OCI-LY1 (cell line): ENCODE measurements at regions not wholly inside any gene's neighbourhood (a gene's known extent, or its start where the extent isn't known, plus 50 kb on each side); places are given as distances from the start of the nearest gene placed in this dataset.

Experiments used
- H2AFZ ChIP-seq: fragments of 200-600 bp; sonication (generic), shearing (Covaris generic); 2 replicates; pipeline ENCODE4 v1.6.0; 2014; ENCODE audit warnings: antibody characterized with exemption, mild to moderate bottlenecking, low read length
- H3F3A ChIP-seq: fragments of 200-600 bp; sonication (generic), shearing (Covaris generic); 2 replicates; pipeline ENCODE4 v1.6.0; 2014; ENCODE audit warnings: mild to moderate bottlenecking, antibody characterized with exemption, low read length, moderate library complexity; ENCODE audit not compliant: insufficient read depth
- H3K27ac ChIP-seq: fragments of 200-600 bp; sonication (generic); 2 replicates; pipeline ENCODE4 v1.5.1; 2014; ENCODE audit warnings: low read length, mixed run types, mild to moderate bottlenecking, low read depth; ENCODE audit not compliant: poor library complexity, severe bottlenecking
- H3K27me3 ChIP-seq: fragments of 200-600 bp; sonication (generic); 2 replicates; pipeline ENCODE4 v1.6.0; 2014; ENCODE audit warnings: antibody characterized with exemption, mild to moderate bottlenecking, low read length, moderate library complexity; ENCODE audit not compliant: insufficient read depth
- H3K36me3 ChIP-seq: fragments of 200-600 bp; sonication (generic); 2 replicates; pipeline ENCODE4 v1.6.1; 2014; ENCODE audit warnings: mild to moderate bottlenecking, antibody characterized with exemption, low read length, moderate library complexity, mixed read lengths; ENCODE audit not compliant: insufficient read depth
- H3K4me1 ChIP-seq: fragments of 200-600 bp; sonication (generic); 2 replicates; pipeline ENCODE4 v1.5.1; 2014; ENCODE audit warnings: mild to moderate bottlenecking, low read length, moderate library complexity; ENCODE audit not compliant: insufficient read depth, severe bottlenecking
- H3K4me2 ChIP-seq: fragments of 200-600 bp; sonication (generic), shearing (Covaris generic); 2 replicates; pipeline ENCODE4 v1.6.1; 2014; ENCODE audit warnings: low read length
- H3K4me3 ChIP-seq: fragments of 200-600 bp; sonication (generic); 2 replicates; pipeline ENCODE4 v1.5.1; 2014; ENCODE audit warnings: low read length, low read depth, mild to moderate bottlenecking, mixed read lengths; ENCODE audit not compliant: poor library complexity, severe bottlenecking
- H3K79me2 ChIP-seq: fragments of 200-600 bp; shearing (Covaris generic); 2 replicates; pipeline ENCODE4 v1.6.1; 2016; ENCODE audit warnings: mixed run types, low read length, mixed read lengths; ENCODE audit not compliant: insufficient read depth
- H3K9ac ChIP-seq: fragments of 200-600 bp; sonication (generic), shearing (Covaris generic); 2 replicates; pipeline ENCODE4 v1.6.1; 2014; ENCODE audit warnings: mild to moderate bottlenecking, low read length, mixed read lengths
- H3K9me2 ChIP-seq: fragments of 200-600 bp; sonication (generic), shearing (Covaris generic); 2 replicates; pipeline ENCODE4 v1.6.1; 2014; ENCODE audit warnings: low read depth, mild to moderate bottlenecking, low read length, mixed read lengths
- H3K9me3 ChIP-seq: fragments of 200-600 bp; shearing (Covaris generic); 2 replicates; pipeline ENCODE4 v1.6.1; 2014; ENCODE audit warnings: low read length, mixed read lengths
- H4K20me1 ChIP-seq: fragments of 200-600 bp; sonication (generic), shearing (Covaris generic); 2 replicates; pipeline ENCODE4 v1.6.0; 2016; ENCODE audit warnings: mild to moderate bottlenecking, low read length; ENCODE audit not compliant: insufficient read depth
- CTCF ChIP-seq: fragments of 200-600 bp; sonication (generic), shearing (Covaris generic); IDR thresholded peaks from 2 replicates; pipeline ENCODE4 v1.5.1; 2017; ENCODE audit warnings: mild to moderate bottlenecking, antibody characterized with exemption, low read length, moderate library complexity, mixed read lengths
- EZH2 ChIP-seq: fragments of 200-600 bp; sonication (generic), shearing (Covaris generic); IDR thresholded peaks from 2 replicates; pipeline ENCODE4 v1.8.0; 2017; ENCODE audit warnings: borderline replicate concordance, mixed run types, mild to moderate bottlenecking, antibody characterized with exemption, low read length, moderate library complexity, mixed read lengths

- Histone ChIP-seq H3K4me2 (peak overlapping the region; percentile 59), H3K4me3 (peak overlapping the region; percentile 22), H3K4me1 (peaks cover 90% of the 10 kb centered on the region), H3K27me3 (no peaks in the 10 kb centered on the region), H3K9me2 (no peaks in the 10 kb centered on the region), H4K20me1 (no peaks in the 10 kb centered on the region), H3K27ac (peak overlapping the region; percentile 98), H3K79me2 (no peaks in the 10 kb centered on the region), H3K9ac (peak overlapping the region; percentile 72), H3F3A (peaks cover 30% of the 10 kb centered on the region), H2AFZ (no peak overlapping the region), H3K9me3 (no peaks in the 10 kb centered on the region), H3K36me3 (no peaks in the 10 kb centered on the region)
- peak; percentile 53; the same call in 1 of the 2 replicates for TF ChIP-seq CTCF
- TF ChIP-seq EZH2, result no peak
Observed at GRCh38 chr3:188084752-188085583, 69.0 kb upstream of the LPP start.

DNA sequence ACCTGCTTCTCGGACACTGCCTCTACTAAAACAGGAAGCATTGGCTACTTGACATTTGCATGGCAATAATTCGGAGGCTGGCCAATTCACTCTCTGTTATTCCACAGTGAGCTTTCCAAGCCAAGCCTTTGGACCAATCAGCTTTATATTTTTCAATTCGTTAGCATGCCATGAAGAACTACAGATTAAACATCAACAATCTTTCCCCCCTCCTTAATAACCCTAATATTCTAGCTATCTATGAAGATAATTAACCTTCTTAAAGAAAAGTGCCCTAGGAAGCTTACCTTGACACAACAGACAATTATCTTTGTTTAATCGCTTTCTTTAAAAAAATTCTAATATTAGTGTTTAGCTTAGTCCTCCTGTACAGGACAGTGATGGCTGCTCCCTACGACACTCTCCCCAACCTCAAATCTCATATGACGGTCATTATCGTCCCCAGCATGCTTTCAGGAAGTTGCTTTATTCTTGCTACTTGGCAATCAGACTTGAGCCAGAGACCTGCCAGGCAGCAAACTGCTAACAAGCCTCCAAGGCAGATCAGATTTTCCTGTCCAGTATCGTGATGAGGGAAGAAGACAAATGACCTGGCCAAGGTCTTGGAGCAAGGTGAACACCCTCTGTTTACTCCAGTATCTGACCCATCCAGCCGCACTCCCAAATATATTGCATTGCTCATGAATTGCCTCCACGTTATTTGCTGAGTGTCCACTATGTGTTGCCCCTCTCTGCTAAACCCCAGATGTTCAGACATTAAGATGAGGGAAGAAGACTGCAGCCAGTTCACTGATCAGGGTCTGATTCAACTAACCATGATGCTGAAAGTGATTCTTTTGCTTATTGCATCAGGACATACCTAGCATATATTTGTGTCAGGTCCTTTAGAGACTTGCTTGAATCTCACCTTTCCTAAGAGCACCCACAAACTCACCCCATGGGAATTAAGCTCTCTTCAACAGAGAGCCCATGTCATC lies 68.1 kb upstream of the LPP start:
- peaks cover 30% of the 10 kb centered on the region for H3F3A ChIP-seq
- H3K36me3 ChIP-seq, result no peaks in the 10 kb centered on the region
- H4K20me1 ChIP-seq, result no peaks in the 10 kb centered on the region
- H2AFZ ChIP-seq, result no peak overlapping the region
- H3K9ac ChIP-seq, result peak overlapping the region; percentile 72
- H3K79me2 ChIP-seq, result no peaks in the 10 kb centered on the region
- H3K4me2 ChIP-seq, result peak overlapping the region; percentile 59
- H3K4me3 ChIP-seq, result peak overlapping the region; percentile 22
- H3K4me1 ChIP-seq, result peaks cover 99% of the 10 kb centered on the region
- no peaks in the 10 kb centered on the region for H3K27me3 ChIP-seq
- no peaks in the 10 kb centered on the region for H3K9me3 ChIP-seq
- H3K27ac ChIP-seq, result peak overlapping the region; percentile 98
- H3K9me2 ChIP-seq, result no peaks in the 10 kb centered on the region
- TF ChIP-seq CTCF (no peak), EZH2 (no peak)

DNA sequence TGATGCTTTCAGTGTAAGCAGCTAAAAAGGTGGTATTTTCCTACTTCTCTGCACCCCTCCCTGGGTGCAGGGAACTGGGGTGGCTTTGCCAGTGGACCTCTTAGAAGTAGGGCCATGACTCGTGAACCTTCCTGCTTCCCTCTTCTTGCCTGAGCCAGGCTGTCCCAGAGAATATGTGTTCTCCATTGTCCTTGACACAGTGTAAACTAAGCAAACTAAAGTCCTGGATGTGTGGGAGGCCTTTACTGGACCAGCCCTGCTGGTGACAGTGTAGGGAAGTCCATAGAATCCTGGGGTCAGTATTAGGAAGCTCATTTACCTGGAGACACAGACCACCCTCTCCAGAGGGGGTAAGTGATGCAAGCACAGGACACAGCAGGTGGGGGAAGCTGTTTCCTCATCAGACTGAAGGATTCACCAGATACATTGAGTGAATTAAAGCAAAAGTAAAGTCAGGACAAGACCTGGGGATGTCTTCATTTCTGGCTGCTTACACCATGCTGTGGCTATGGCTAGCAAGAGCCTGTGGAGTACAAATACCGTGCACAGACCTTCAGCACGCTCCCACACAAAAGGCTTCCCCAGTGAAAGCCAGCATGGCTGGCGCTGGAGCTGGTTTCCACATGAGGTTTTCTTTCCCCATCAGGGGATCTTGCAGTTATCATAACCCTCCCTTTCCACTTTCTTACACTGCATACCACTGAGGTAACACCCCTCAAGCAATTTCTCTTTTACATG lies 64.8 kb upstream of the LPP start:
- H3K27ac ChIP-seq, result peak overlapping the region; percentile 98
- H3K4me1 ChIP-seq, result peaks cover 95% of the 10 kb centered on the region
- no peaks in the 10 kb centered on the region for H4K20me1 ChIP-seq
- H3K4me3 ChIP-seq, result peak overlapping the region; percentile 17
- TF ChIP-seq EZH2 (no peak), CTCF (no peak)
- no peaks in the 10 kb centered on the region for H3K79me2 ChIP-seq
- H3K9me2 ChIP-seq, result no peaks in the 10 kb centered on the region
- no peaks in the 10 kb centered on the region; the same call in 1 of the 2 replicates for H3K9me3 ChIP-seq
- H3K27me3 ChIP-seq, result no peaks in the 10 kb centered on the region
- H3F3A ChIP-seq, result peaks cover 34% of the 10 kb centered on the region
- H3K9ac ChIP-seq, result peak overlapping the region; percentile 72
- H2AFZ ChIP-seq, result no peak overlapping the region
- no peaks in the 10 kb centered on the region for H3K36me3 ChIP-seq
- H3K4me2 ChIP-seq, result peak overlapping the region; percentile 59
